Esophagus muscularis mucosa (tissue), 4 donors: ENCODE measurements at regions not wholly inside any gene's neighbourhood (a gene's known extent, or its start where the extent isn't known, plus 50 kb on each side); places are given as distances from the start of the nearest gene placed in this dataset.

Source experiments
- EP300 ChIP-seq: sonication (generic); formaldehyde crosslinking; IDR thresholded peaks from one replicate; pipeline ENCODE4 v1.6.1; 2017; ENCODE audit warnings: antibody characterized with exemption
- POLR2A ChIP-seq: fragments of 450-650 bp; IDR thresholded peaks from one replicate; pipeline ENCODE4 v1.6.1; 2017; ENCODE audit warnings: antibody characterized with exemption, moderate library complexity, mild to moderate bottlenecking, low read depth
- POLR2AphosphoS5 ChIP-seq, 2 donors: sonication (generic); formaldehyde crosslinking; IDR thresholded peaks; one replicate each; pipeline ENCODE4 v1.6.1; 2017; ENCODE audit warnings: antibody characterized with exemption in 2 of 2
- TF ChIP-seq, protein P1 (sequence below), 3 experiments: fragments of 200-600 bp in 2 of 3; fragments of 450-650 bp in 1 of 3; sonication (generic) in 2 of 3; IDR thresholded peaks; one replicate each; pipeline ENCODE4 v1.5.1; 2017 to 2019; ENCODE audit warnings: antibody characterized with exemption in 3 of 3, mild to moderate bottlenecking in 2 of 3, moderate library complexity in 1 of 3

DNA sequence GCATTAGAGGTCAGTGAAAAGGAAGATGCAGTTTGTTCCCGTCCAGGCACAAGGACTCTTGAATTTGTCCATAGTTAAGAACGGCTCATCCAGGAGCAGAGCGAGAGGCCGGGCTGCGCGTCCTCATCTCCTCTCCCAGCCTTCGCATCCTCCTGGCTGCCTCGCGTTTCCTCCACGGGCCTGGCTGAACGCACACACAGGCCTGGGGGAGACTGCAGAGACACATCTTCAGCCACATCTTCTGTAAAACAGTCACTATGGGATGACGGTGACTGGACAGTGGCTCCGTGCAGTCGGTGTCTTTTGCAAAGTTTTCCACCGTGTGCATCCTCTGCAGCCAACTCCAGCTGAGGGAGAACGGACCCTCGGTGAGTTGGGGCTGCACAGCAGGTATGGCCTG lies 89.7 kb downstream of the PSMG1 start:
- TF ChIP-seq, protein P1, sequence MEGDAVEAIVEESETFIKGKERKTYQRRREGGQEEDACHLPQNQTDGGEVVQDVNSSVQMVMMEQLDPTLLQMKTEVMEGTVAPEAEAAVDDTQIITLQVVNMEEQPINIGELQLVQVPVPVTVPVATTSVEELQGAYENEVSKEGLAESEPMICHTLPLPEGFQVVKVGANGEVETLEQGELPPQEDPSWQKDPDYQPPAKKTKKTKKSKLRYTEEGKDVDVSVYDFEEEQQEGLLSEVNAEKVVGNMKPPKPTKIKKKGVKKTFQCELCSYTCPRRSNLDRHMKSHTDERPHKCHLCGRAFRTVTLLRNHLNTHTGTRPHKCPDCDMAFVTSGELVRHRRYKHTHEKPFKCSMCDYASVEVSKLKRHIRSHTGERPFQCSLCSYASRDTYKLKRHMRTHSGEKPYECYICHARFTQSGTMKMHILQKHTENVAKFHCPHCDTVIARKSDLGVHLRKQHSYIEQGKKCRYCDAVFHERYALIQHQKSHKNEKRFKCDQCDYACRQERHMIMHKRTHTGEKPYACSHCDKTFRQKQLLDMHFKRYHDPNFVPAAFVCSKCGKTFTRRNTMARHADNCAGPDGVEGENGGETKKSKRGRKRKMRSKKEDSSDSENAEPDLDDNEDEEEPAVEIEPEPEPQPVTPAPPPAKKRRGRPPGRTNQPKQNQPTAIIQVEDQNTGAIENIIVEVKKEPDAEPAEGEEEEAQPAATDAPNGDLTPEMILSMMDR (IDR thresholded peaks at IDR 0.05) = no peak
- TF ChIP-seq POLR2AphosphoS5 (IDR thresholded peaks at IDR 0.05) (no peak), POLR2A (no peak), EP300 (no peak)
